H1 (cell line): ENCODE measurements at regions not wholly inside any gene's neighbourhood (a gene's known extent, or its start where the extent isn't known, plus 50 kb on each side); places are given as distances from the start of the nearest gene placed in this dataset.

Experiments used
- CTCF ChIA-PET: fragments of 300-600 bp; sonication (Branson Sonifier 250); formaldehyde crosslinking; loops from one replicate; lab custom pipeline; 2021; ENCODE audit not compliant: partially characterized antibody; lab: Charles Lee
- POLR2A ChIA-PET: fragments of 300-600 bp; sonication (Branson Sonifier 250); formaldehyde crosslinking; loops from one replicate; lab custom pipeline; 2021; ENCODE audit warnings: inconsistent platforms; ENCODE audit not compliant: partially characterized antibody; lab: Charles Lee
- DNase-seq, 2 experiments: peaks; one replicate each; pipeline versions ENCODE4 v3.0.0 to v3.0.0-alpha.2; 2010 to 2022; ENCODE audit warnings: low spot score in 2 of 2, low read depth in 1 of 2, mixed read lengths in 1 of 2
- FAIRE-seq: peaks from 2 replicates; lab custom pipeline; 2011; peaks lifted over from hg19 to GRCh38; lab: Jason Lieb, UNC
- H2AFZ ChIP-seq: 2 replicates; pipeline ENCODE4 v1.8.1; 2012; ENCODE audit warnings: low read length, inconsistent platforms
- H2AK5ac ChIP-seq: 2 replicates; pipeline ENCODE4 v1.6.1; 2013; ENCODE audit warnings: low read depth, low read length
- H2BK120ac ChIP-seq: replicated peaks from 2 replicates; pipeline ENCODE3; 2013; ENCODE audit warnings: low read depth, low read length, inconsistent platforms
- H2BK12ac ChIP-seq: 2 replicates; pipeline ENCODE4 v1.6.1; 2013; ENCODE audit warnings: low read depth, low read length
- H2BK15ac ChIP-seq: 2 replicates; pipeline ENCODE4 v1.6.1; 2013; ENCODE audit warnings: low read length
- H2BK20ac ChIP-seq: 2 replicates; pipeline ENCODE4 v1.6.1; 2013; ENCODE audit warnings: low read length
- H2BK5ac ChIP-seq: 2 replicates; pipeline ENCODE4 v1.6.1; 2013; ENCODE audit warnings: low read depth, low read length
- H3K14ac ChIP-seq: 2 replicates; pipeline ENCODE4 v1.6.1; 2013; ENCODE audit warnings: inconsistent platforms; ENCODE audit not compliant: insufficient read length
- H3K18ac ChIP-seq: 2 replicates; pipeline ENCODE4 v1.6.1; 2013; ENCODE audit warnings: low read length; ENCODE audit errors: extremely low read depth
- H3K23ac ChIP-seq: 2 replicates; pipeline ENCODE4 v1.6.1; 2013; ENCODE audit warnings: inconsistent platforms; ENCODE audit not compliant: insufficient read length
- H3K23me2 ChIP-seq: 2 replicates; pipeline ENCODE4 v1.6.1; 2013; ENCODE audit warnings: low read depth, low read length
- H3K27ac ChIP-seq: 2 replicates; pipeline ENCODE4 v1.6.1; 2011; ENCODE audit warnings: low read depth, low read length, inconsistent platforms
- H3K27me3 ChIP-seq, 4 experiments: replicated peaks in 1 of 4; 1 replicate in 1 of 4; 2 replicates in 3 of 4; pipeline versions ENCODE4 v1.6.1 to v1.8.1; 2011 to 2013; ENCODE audit warnings: low read length in 3 of 4, mild to moderate bottlenecking in 3 of 4, inconsistent platforms in 2 of 4, mixed read lengths in 2 of 4, moderate library complexity in 1 of 4; ENCODE audit not compliant: control insufficient read depth in 3 of 4, insufficient read depth in 3 of 4; ENCODE audit errors: extremely low read depth in 1 of 4
- H3K36me3 ChIP-seq, 4 experiments: 2 replicates each; pipeline versions ENCODE4 v1.6.1 to v1.8.1; 2011 to 2013; ENCODE audit warnings: mild to moderate bottlenecking in 4 of 4, low read length in 3 of 4, moderate library complexity in 2 of 4, control low read depth in 1 of 4, inconsistent platforms in 1 of 4; ENCODE audit not compliant: insufficient read depth in 4 of 4, control insufficient read depth in 2 of 4
- H3K4ac ChIP-seq: replicated peaks from 2 replicates; pipeline ENCODE3; 2013; ENCODE audit warnings: low read length, low read depth, mixed read lengths, inconsistent platforms; ENCODE audit not compliant: insufficient read length
- H3K4me1 ChIP-seq, 4 experiments: replicated peaks in 1 of 4; 1 replicate in 1 of 4; 2 replicates in 3 of 4; pipeline versions ENCODE4 v1.6.1 to v1.8.1; 2011 to 2013; ENCODE audit warnings: low read length in 3 of 4, inconsistent platforms in 2 of 4, mixed read lengths in 1 of 4; ENCODE audit not compliant: insufficient read depth in 4 of 4, control insufficient read depth in 3 of 4
- H3K4me2 ChIP-seq, 2 experiments: 2 replicates each; pipeline versions ENCODE4 v1.6.1 to v1.8.1; 2011 to 2013; ENCODE audit warnings: low read depth in 2 of 2, low read length in 2 of 2, control low read depth in 1 of 2, inconsistent platforms in 1 of 2, mild to moderate bottlenecking in 1 of 2; ENCODE audit not compliant: insufficient read depth in 1 of 2
- H3K4me3 ChIP-seq, 4 experiments: fragments of 200-600, 300-600 bp in 1 of 4; sonication (generic), shearing (Covaris generic), sonication (Bioruptor Twin) in 1 of 4; 2 replicates each; pipeline versions ENCODE4 v1.5.1 to v1.8.1; 2011 to 2016; ENCODE audit warnings: low read length in 4 of 4, low read depth in 3 of 4, control low read depth in 2 of 4, inconsistent platforms in 2 of 4, mild to moderate bottlenecking in 2 of 4, mixed read lengths in 1 of 4, moderate library complexity in 1 of 4; ENCODE audit not compliant: insufficient read depth in 2 of 4; ENCODE audit errors: extremely low read depth in 1 of 4
- H3K56ac ChIP-seq: replicated peaks from 2 replicates; pipeline ENCODE3; 2013; ENCODE audit warnings: low read depth, mild to moderate bottlenecking, mixed read lengths, low read length, inconsistent platforms; ENCODE audit not compliant: insufficient read length
- H3K79me1 ChIP-seq: 2 replicates; pipeline ENCODE4 v1.6.1; 2013; ENCODE audit warnings: low read depth, low read length, control low read depth
- H3K79me2 ChIP-seq, 2 experiments: 2 replicates each; pipeline versions ENCODE4 v1.6.1 to v1.8.1; 2012 to 2013; ENCODE audit warnings: low read length in 2 of 2, mild to moderate bottlenecking in 2 of 2, inconsistent platforms in 1 of 2; ENCODE audit not compliant: insufficient read depth in 2 of 2, control insufficient read depth in 1 of 2
- H3K9ac ChIP-seq, 4 experiments: replicated peaks in 1 of 4; 1 replicate in 1 of 4; 2 replicates in 3 of 4; pipeline versions ENCODE4 v1.6.1 to v1.8.1; 2011 to 2013; ENCODE audit warnings: low read depth in 3 of 4, low read length in 3 of 4, control low read depth in 2 of 4, mild to moderate bottlenecking in 2 of 4, moderate library complexity in 2 of 4, inconsistent platforms in 1 of 4; ENCODE audit errors: extremely low read depth in 1 of 4
- H3K9me3 ChIP-seq, 2 experiments: 2 replicates each; pipeline versions ENCODE4 v1.6.1 to v1.8.1; 2012 to 2013; ENCODE audit warnings: mild to moderate bottlenecking in 2 of 2, moderate library complexity in 2 of 2, control low read depth in 1 of 2, inconsistent platforms in 1 of 2, low read depth in 1 of 2, low read length in 1 of 2, mixed read lengths in 1 of 2; ENCODE audit not compliant: insufficient read depth in 2 of 2
- H4K20me1 ChIP-seq, 2 experiments: replicated peaks in 1 of 2; 2 replicates each; pipeline versions ENCODE3 to v1.8.1; 2011 to 2013; ENCODE audit warnings: inconsistent platforms in 2 of 2, low read length in 2 of 2, mild to moderate bottlenecking in 1 of 2; ENCODE audit not compliant: insufficient read depth in 2 of 2, control insufficient read depth in 1 of 2
- H4K5ac ChIP-seq: 2 replicates; pipeline ENCODE4 v1.6.1; 2013; ENCODE audit warnings: low read length, low read depth, mixed read lengths, inconsistent platforms; ENCODE audit not compliant: insufficient read length
- H4K8ac ChIP-seq: 2 replicates; pipeline ENCODE4 v1.8.0; 2013; ENCODE audit warnings: mild to moderate bottlenecking, moderate library complexity, low read length, inconsistent platforms; ENCODE audit not compliant: insufficient read depth; ENCODE audit errors: extremely low read depth
- H4K91ac ChIP-seq: replicated peaks from 2 replicates; pipeline ENCODE3; 2013; ENCODE audit warnings: low read length, mixed read lengths, inconsistent platforms; ENCODE audit not compliant: insufficient read length
- ATF2 ChIP-seq: IDR thresholded peaks from 2 replicates; pipeline ENCODE4 v1.6.1; 2012; ENCODE audit warnings: low read length, inconsistent platforms
- KDM5A ChIP-seq: fragments of 200-600 bp; IDR thresholded peaks from 2 replicates; pipeline ENCODE4 v1.7.1; 2012; ENCODE audit warnings: mild to moderate bottlenecking, low read length, inconsistent platforms, mixed read lengths
- NRF1 ChIP-seq: IDR thresholded peaks from 2 replicates; pipeline ENCODE4 v1.6.1; 2011; ENCODE audit warnings: mild to moderate bottlenecking, low read depth, low read length, improper control_type of control experiment
- RFX5 ChIP-seq: IDR thresholded peaks from 2 replicates; pipeline ENCODE4 v1.6.1; 2011; ENCODE audit warnings: low read depth, low read length, improper control_type of control experiment, borderline replicate concordance
- SIN3A ChIP-seq, 2 experiments: IDR thresholded peaks in 1 of 2; conservative IDR thresholded peaks in 1 of 2; 2 replicates each; pipeline ENCODE4 v1.6.1; 2011 to 2012; ENCODE audit warnings: low read length in 2 of 2, improper control_type of control experiment in 1 of 2, low read depth in 1 of 2, mild to moderate bottlenecking in 1 of 2
- WGBS, 2 experiments: shearing (Covaris generic) in 1 of 2; methylation state at CpG; one replicate each; pipeline versions ENCODE4 v1.1.6 to v1.1.7; 2013 to 2015; ENCODE audit warnings: low lambda C conversion rate in 2 of 2, mixed read lengths in 2 of 2, inconsistent platforms in 1 of 2, low coverage in 1 of 2, missing lambda C conversion rate in 1 of 2; ENCODE audit not compliant: insufficient replicate concordance in 2 of 2, insufficient coverage in 1 of 2, insufficient read length in 1 of 2; ENCODE audit errors: extremely low coverage in 1 of 2, missing lambda C conversion rate in 1 of 2; 5-methylcytosine and 5-hydroxymethylcytosine counted together

GRCh38 chr15:52857937-52858781 lies 68.0 kb upstream of the ONECUT1 start:
- H3K56ac ChIP-seq: no peak overlapping the region
- H3K4me1 ChIP-seq: peaks cover 0 to 16% (median 11%) of the 10 kb centered on the region in 4 experiments; a peak in 5 of 7 replicates
- peak overlapping the region in 1 of 4 experiments; percentile 5; a peak in 1 of 8 replicates for H3K4me3 ChIP-seq
- no peak overlapping the region for H3K4ac ChIP-seq
- H4K20me1 ChIP-seq: no peaks in the 10 kb centered on the region
- H2AFZ ChIP-seq: no peak overlapping the region
- H4K8ac ChIP-seq: no peak overlapping the region
- TF ChIP-seq NRF1: no peak
- TF ChIP-seq SIN3A (conservative IDR thresholded peaks at IDR 0.05 in 1 of 2, IDR thresholded peaks at IDR 0.05 in 1 of 2; ENCODE audit: low read depth in 1 of 2, low read length in 2 of 2): no peak
- TF ChIP-seq ATF2: no peak
- no peak for TF ChIP-seq RFX5
- no peak for TF ChIP-seq KDM5A
- H2BK20ac ChIP-seq: no peak overlapping the region
- no peaks in the 10 kb centered on the region for H3K79me2 ChIP-seq
- 0 out of 2 replicates have a peak overlapping the region, but pooled peaks have one; percentile 55 for H2BK12ac ChIP-seq
- H3K36me3 ChIP-seq: no peaks in the 10 kb centered on the region
- DNase-seq (no peak), FAIRE-seq (peak; percentile 58)
- 0 out of 2 replicates have a peak overlapping the region, but pooled peaks have one; percentile 11 for H2BK5ac ChIP-seq
- no peak overlapping the region for H4K5ac ChIP-seq
- H2AK5ac ChIP-seq: no peak overlapping the region; the same call in 1 of the 2 replicates
- no peak overlapping the region for H3K27ac ChIP-seq
- no peaks in the 10 kb centered on the region for H3K23me2 ChIP-seq
- H3K18ac ChIP-seq: no peak overlapping the region
- no peak overlapping the region for H3K23ac ChIP-seq
- peaks cover 0 to 2% (median 0%) of the 10 kb centered on the region in 4 experiments; a peak in 1 of 7 replicates for H3K27me3 ChIP-seq
- H3K79me1 ChIP-seq: no peaks in the 10 kb centered on the region; the same call in 1 of the 2 replicates
- H3K4me2 ChIP-seq: peak overlapping the region; percentile 28 to 44
- no peak overlapping the region; a peak in 1 of 7 replicates for H3K9ac ChIP-seq
- 35% methylated on average over 14 of the region's 14 CpGs; no CpG with 5 or more reads in 1 of the 2 experiments for WGBS, 2 experiments
- no peaks in the 10 kb centered on the region for H3K9me3 ChIP-seq
- no peak overlapping the region for H3K14ac ChIP-seq
- ChIA-PET POLR2A (no interaction called here), CTCF (interaction anchor here (0.8 to 1.7 kb wide), 4 partner anchors 9 to 60 kb away, joined by 3 to 11 read pairs (median 3); no protein-coding TSS in a partner anchor)
- H2BK15ac ChIP-seq: no peak overlapping the region
- no peak overlapping the region for H2BK120ac ChIP-seq
- H4K91ac ChIP-seq: no peak overlapping the region
